Uterus (tissue), 3 donors: ENCODE measurements at regions not wholly inside any gene's neighbourhood (a gene's known extent, or its start where the extent isn't known, plus 50 kb on each side); places are given as distances from the start of the nearest gene placed in this dataset.

Experiments
- DNase-seq, 2 donors: peaks; one replicate each; pipeline ENCODE4 v3.0.0-alpha.2; 2019 to 2020
- H3K27ac ChIP-seq, 2 donors: fragments of 200-600 bp; sonication (generic); 1 replicate in 1 of 2; 2 replicates in 1 of 2; pipeline ENCODE4 v1.5.1; 2016 to 2018
- H3K27me3 ChIP-seq, 2 donors: fragments of 200-600 bp; sonication (generic); one replicate each; pipeline ENCODE4 v1.5.1; 2018 to 2019; ENCODE audit warnings: control low read depth in 1 of 2
- H3K36me3 ChIP-seq, 2 donors: fragments of 200-600 bp; sonication (generic); one replicate each; pipeline ENCODE4 v1.5.1; 2019; ENCODE audit warnings: control low read depth in 1 of 2
- H3K4me1 ChIP-seq, 2 donors: fragments of 200-600 bp; sonication (generic); one replicate each; pipeline ENCODE4 v1.5.1; 2018 to 2019; ENCODE audit warnings: control low read depth in 1 of 2
- H3K4me3 ChIP-seq, 2 donors: fragments of 200-600 bp; sonication (generic); 1 replicate in 1 of 2; 2 replicates in 1 of 2; pipeline ENCODE4 v1.5.1; 2018 to 2019; ENCODE audit warnings: mild to moderate bottlenecking in 1 of 2
- H3K9me3 ChIP-seq, 2 donors: fragments of 200-600 bp; sonication (generic); one replicate each; pipeline ENCODE4 v1.5.1; 2019; ENCODE audit warnings: control low read depth in 1 of 2
- CTCF ChIP-seq, 4 experiments: fragments of 200-600 bp in 2 of 4; fragments of 450-650 bp in 2 of 4; sonication (generic) in 2 of 4; IDR thresholded peaks; one replicate each; pipeline ENCODE4 v1.5.1; 2016 to 2019; ENCODE audit warnings: antibody characterized with exemption in 4 of 4, mild to moderate bottlenecking in 2 of 4, moderate library complexity in 1 of 4
- POLR2A ChIP-seq, 2 donors: fragments of 450-650 bp; IDR thresholded peaks; one replicate each; pipeline ENCODE4 v1.6.1; 2016; ENCODE audit warnings: antibody characterized with exemption in 2 of 2, mild to moderate bottlenecking in 1 of 2, moderate library complexity in 1 of 2
- intact Hi-C: fragments of 100-400 bp; cut with DNase I; formaldehyde crosslinking; loops from one replicate; pipeline ENCODE4 v1.15.1; 2023; ENCODE audit warnings: low total_unique reads
- donor health status: DM: yes; HTN: yes; CAD: no.

DNA sequence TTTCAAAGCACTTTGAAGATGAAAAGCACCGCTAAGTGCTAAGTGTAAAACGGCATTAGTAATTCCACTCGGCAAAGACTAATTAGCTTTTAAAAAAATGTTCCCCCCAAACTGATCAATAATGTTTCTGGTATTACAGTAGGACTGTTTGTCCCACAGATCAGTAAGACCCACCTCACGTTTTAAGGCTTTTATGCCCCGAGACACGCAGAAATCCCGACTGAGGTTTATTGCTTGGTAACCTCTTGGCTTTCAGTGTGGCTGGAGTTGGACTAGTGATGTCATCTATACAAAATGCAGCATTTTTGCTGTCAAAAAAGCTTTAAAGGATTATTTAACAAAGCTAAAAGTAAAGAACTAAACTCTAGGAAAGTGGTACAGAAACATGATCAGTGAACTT is 414.6 kb upstream of the PSMD7 start:
- Histone ChIP-seq H3K27me3 (no peaks in the 10 kb centered on the region), H3K36me3 (no peaks in the 10 kb centered on the region), H3K4me3 (no peak overlapping the region), H3K4me1 (no peaks in the 10 kb centered on the region), H3K9me3 (no peaks in the 10 kb centered on the region), H3K27ac (no peak overlapping the region)
- intact Hi-C loops = no loop called here
- TF ChIP-seq POLR2A (IDR thresholded peaks at IDR 0.05) = no peak
- no peak for TF ChIP-seq CTCF (IDR thresholded peaks at IDR 0.05)
- DNase-seq = no peak

- Histone ChIP-seq H3K9me3 (no peaks in the 10 kb centered on the region), H3K4me3 (no peak overlapping the region), H3K36me3 (no peaks in the 10 kb centered on the region), H3K27ac (no peak overlapping the region), H3K27me3 (no peaks in the 10 kb centered on the region), H3K4me1 (no peaks in the 10 kb centered on the region)
- TF ChIP-seq CTCF (IDR thresholded peaks at IDR 0.05) = no peak
- TF ChIP-seq POLR2A (IDR thresholded peaks at IDR 0.05) = no peak
- intact Hi-C loops = no loop called here
- no peak for DNase-seq
Measured at GRCh38 chr16:73879621-73880020, 417.0 kb upstream of the PSMD7 start.

DNA sequence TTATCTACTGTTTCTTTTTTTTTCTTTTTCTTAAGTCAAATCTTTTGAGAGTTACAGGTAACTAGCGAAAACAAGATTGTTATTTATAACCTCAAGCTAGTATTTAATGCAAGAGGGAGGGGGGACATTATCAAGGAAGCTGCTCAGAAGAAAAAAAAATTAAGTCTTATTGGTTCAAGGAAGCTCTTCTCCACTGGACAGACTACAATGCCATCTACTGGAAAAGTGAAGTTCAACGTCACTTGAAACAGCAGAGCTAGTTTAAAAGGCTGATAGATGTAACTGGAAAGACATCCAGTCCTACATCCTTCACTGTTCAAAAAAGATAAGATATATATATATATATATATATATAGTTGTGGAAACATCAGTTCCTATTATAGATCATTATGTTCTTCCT is 418.0 kb upstream of the PSMD7 start:
- H3K36me3 ChIP-seq = no peaks in the 10 kb centered on the region
- H3K4me1 ChIP-seq = no peaks in the 10 kb centered on the region
- no peaks in the 10 kb centered on the region for H3K27me3 ChIP-seq
- TF ChIP-seq CTCF (IDR thresholded peaks at IDR 0.05) (peak; percentile 48 to 57 (median 56)), POLR2A (IDR thresholded peaks at IDR 0.05) (no peak)
- no peak overlapping the region for H3K27ac ChIP-seq
- intact Hi-C loops = no loop called here
- H3K4me3 ChIP-seq = no peak overlapping the region
- no peaks in the 10 kb centered on the region for H3K9me3 ChIP-seq
- DNase-seq = no peak

DNA sequence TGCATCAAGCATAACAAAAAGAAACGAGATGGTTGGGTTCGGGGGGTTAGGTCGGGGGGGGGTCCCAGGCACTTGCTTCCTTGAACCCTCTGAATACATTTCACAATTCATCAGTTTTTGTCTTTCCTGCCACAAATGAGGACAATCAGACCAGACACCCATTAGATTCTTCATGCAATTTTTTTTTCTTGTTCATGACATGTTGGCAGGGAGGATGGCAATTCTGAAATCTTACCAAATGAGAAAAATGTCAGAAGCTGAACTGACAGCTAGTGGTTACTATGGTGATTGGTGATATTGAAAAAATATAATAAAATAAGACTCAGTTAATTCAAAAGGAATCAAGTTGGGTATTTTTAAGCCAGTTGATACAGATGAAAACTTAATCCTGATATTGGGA is 419.5 kb upstream of the PSMD7 start:
- Histone ChIP-seq H3K9me3 (no peaks in the 10 kb centered on the region), H3K4me3 (no peak overlapping the region), H3K27me3 (no peaks in the 10 kb centered on the region), H3K27ac (no peak overlapping the region), H3K36me3 (no peaks in the 10 kb centered on the region), H3K4me1 (no peaks in the 10 kb centered on the region)
- TF ChIP-seq POLR2A (IDR thresholded peaks at IDR 0.05) (no peak), CTCF (IDR thresholded peaks at IDR 0.05) (no peak)
- DNase-seq = no peak
- intact Hi-C loops = no loop called here

DNA sequence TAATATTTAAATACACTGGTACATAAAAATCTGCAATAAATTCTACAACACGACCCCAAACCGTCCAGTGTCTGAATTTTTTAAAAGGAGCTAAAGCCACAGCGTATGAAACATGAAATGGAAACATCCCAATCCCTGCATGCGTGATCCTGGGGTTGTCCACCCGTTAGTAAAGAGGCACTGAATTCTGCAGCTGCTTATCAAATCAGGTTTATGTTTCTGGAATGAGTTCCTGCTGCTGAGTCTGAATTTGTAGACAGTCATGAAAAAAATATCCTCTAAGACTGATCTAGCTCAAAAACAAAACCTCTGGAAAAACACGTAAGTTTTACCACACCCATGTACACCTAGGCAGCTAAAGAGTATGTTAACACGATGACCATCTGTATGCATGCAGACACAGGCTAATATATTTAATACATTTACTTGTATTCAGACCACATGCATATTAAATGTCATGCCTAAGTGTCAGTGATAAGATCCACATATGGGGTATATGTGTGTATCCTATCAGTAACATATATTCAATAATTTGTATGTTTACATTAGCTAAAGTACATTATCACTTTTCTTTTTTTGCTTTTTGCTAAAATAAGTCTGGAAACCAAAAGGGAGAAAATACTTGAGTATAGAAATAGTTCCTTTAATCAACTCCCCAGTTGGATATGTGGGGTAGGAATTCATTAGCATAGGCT is 420.5 kb upstream of the PSMD7 start:
- H3K27ac ChIP-seq = no peak overlapping the region
- TF ChIP-seq CTCF (IDR thresholded peaks at IDR 0.05) (no peak), POLR2A (IDR thresholded peaks at IDR 0.05) (no peak)
- no peak for DNase-seq
- intact Hi-C loops = no loop called here
- no peaks in the 10 kb centered on the region for H3K36me3 ChIP-seq
- no peaks in the 10 kb centered on the region for H3K9me3 ChIP-seq
- H3K27me3 ChIP-seq = no peaks in the 10 kb centered on the region
- H3K4me1 ChIP-seq = no peaks in the 10 kb centered on the region
- no peak overlapping the region for H3K4me3 ChIP-seq
